Stimulated activated CD4-positive, alpha-beta T cell treated with anti-CD3 and anti-CD28 coated beads, TNF-alpha, amount 100 ng/mL, for 24 hours (primary cell): ENCODE measurements at regions not wholly inside any gene's neighbourhood (a gene's known extent, or its start where the extent isn't known, plus 50 kb on each side); places are given as distances from the start of the nearest gene placed in this dataset.
"Not testable (repeated sequence)": the region's sequence is repeated elsewhere in the genome, so short reads cannot be mapped to it uniquely, and the experiment has no call there.

Source experiments
- DNase-seq, 3 experiments: peaks; one replicate each; pipeline ENCODE4 v3.0.0-alpha.2; 2020; ENCODE audit warnings: low read depth in 3 of 3

GRCh38 chr2:122758967-122759366, 1003.5 kb downstream of the TSN start:
- no peak for DNase-seq

DNA sequence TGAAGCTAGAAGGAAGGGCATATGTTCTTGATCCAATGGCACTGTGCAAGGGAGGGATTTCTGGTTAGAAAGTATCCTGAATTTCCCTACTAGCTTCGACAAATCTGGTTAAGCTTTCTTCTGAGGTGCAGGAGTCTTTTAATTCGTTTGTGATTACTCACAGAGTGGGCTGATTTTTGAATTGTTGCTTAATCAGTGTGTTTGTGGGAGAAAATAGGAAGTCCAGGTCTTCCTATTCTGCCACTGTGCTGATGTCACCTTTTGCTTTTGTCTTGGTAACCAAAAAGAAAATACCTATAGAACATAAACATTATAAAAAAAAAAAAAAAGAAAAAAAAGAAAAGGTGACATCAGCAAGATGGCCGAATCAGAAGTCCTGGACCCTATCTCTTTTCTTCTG, 1008.6 kb downstream of the TSN start:
- DNase-seq, result no peak

- no peak for DNase-seq
Measured at GRCh38 chr2:122780251-122780650, 1024.8 kb downstream of the TSN start.

DNA sequence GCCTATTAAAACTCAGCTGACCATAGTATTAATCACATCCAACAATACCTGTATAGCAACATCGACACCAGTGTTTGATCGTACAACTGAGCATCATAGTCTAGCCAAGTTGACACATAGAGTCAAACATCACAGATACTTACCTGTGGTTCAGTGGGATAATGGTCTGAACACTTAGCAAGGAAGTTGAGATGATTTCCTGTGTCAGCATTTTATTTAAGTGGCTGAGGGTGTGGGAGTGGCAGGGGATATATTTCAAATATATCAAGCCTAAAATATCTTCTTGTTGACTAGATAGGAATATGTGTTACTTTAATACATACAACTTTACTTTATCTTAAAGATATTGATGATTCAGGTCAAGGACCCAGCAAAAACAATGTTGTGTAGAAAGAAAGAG, 1038.6 kb downstream of the TSN start:
- DNase-seq, result no peak

- no peak for DNase-seq
Measured at GRCh38 chr2:122795763-122796162, 1040.3 kb downstream of the TSN start.

GRCh38 chr2:122799391-122799790, 1043.9 kb downstream of the TSN start:
- no peak for DNase-seq

GRCh38 chr2:122800781-122801180, 1045.3 kb downstream of the TSN start:
- no peak for DNase-seq

DNA sequence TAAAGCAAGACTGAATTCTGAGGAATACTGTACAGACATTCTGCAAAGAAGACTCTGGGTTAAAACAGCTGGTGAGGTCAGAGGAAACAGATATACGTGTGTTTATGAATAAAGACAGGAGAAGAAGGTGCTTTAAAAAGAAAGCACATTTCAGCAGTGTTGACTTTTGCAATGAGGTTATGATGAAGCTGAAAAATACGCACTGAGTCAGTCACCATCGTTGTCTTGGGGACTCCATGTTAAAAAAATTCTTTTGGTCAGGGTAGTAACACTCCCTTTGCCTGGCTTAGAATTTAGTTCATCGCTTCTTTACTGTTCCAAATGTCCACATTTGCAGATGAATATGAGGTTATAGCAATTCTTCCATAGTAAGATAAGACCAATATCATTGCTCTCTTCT, 1049.0 kb downstream of the TSN start:
- DNase-seq, result no peak

- no peak for DNase-seq
Measured at GRCh38 chr2:122805346-122805745, 1049.9 kb downstream of the TSN start.

DNA sequence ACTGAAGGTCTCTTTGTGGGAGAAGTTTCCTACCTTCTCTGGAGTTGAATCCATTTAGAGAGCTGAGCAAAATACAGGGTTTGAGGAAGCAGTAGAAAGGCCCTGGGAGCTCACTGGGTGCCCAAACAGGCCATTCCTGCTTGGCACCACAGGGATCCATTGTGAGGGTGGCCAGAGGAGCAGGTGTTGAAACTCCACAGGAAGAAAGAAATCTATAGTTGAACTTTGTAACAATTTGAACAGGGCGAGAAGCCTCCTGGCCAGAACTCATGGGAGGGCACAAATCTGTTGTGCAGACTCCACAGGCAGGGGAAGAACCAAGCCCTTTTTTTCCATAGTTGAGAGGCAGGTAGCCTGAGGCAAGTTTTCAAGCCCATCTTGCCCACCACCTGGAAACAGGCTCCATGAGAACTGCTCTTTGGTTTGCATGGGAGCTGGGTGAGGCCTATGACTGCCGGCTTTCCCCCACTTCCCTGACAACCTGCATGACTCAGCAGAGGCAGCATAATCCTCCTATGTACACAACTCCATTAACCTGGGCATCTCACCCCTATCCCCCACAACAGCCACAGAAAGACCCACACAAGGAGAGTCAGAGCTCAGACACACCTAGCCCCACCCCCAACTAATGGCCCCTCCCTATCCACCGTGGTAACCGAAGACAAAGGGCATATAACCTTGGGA, 1053.0 kb downstream of the TSN start:
- DNase-seq, result no peak

DNA sequence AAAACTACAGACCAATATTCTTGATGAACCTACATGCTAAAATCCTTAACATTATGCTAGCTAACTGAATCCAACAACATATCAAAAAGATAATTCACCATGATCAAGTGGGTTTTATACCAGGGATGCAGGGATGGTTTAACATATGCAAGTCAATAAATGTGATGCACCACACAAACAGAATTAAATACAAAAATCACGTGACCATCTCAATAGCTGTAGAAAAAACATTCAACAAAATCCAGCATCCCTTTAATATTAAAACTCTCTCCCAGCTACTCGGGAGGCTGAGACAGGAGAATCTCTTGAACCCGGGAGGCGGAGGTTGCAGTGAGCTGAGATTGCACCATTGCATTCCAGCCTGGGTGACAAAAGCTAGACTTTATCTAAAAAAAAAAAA, 1056.8 kb downstream of the TSN start:
- DNase-seq, result not testable (repeated sequence)

DNA sequence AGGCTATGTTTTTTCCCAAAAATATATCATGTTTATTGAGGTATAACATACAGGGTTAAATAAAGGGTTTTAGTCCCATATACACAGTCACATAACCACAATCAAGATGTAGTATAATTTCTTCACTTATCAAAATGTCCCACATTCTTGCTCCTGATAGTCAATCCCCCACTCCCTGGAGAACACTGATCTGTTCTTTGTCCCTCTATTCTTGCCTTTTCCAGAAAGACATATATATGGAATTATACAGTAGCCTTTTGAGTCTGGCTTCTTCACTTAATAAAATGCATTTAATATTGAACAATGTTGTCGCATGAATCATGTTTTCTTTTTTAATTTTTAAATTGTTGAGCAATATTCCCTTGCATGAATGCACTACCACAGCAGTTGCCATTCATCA, 1059.7 kb downstream of the TSN start:
- no peak for DNase-seq

DNA sequence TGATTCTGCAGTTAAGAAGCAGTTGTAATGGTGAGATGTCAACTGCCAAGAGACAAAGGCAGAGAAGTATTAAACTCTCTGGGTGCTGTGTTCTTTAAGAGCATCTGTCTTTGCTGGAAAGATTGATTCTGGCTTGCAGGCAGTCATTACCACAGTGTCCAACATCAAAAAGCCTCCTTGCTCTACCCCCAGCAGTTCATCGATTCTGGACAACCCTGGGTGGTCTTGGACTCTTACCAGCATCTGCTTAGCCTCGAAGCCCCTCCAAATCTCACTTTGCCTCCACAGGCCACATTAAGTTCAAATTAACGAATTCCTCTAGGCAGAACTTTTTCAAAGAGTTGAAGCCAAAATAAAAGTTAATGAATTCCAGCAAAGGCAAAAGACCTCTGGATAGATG, 1061.4 kb downstream of the TSN start:
- DNase-seq, result no peak

- DNase-seq, result no peak
Measured at GRCh38 chr2:122822319-122822718, 1066.9 kb downstream of the TSN start.

- no peak for DNase-seq
Measured at GRCh38 chr2:122830157-122830556, 1074.7 kb downstream of the TSN start.

- no peak for DNase-seq
Measured at GRCh38 chr2:122831649-122832048, 1076.2 kb downstream of the TSN start.

GRCh38 chr2:122843503-122843902, 1088.1 kb downstream of the TSN start:
- no peak for DNase-seq

DNA sequence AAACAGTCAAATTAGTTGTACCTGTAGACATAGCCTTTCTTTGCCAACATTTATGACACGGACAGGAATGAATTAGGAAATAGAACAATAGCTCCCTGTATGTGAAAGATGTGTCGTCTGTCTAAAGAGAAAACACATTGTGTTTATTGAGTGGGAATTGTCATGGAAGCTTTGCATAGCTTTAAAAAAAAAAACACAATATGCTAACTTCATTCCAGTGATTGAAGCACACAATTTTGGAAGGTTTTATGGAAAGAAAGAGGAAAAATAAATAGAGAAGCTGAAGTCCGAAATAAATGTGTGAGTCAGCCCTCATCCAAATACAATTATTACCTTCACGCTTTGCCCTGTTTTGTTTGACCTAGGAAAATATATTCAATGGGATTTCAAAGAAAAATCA, 1095.7 kb downstream of the TSN start:
- no peak for DNase-seq

- DNase-seq, result no peak
Measured at GRCh38 chr2:122851972-122852531, 1096.6 kb downstream of the TSN start.

DNA sequence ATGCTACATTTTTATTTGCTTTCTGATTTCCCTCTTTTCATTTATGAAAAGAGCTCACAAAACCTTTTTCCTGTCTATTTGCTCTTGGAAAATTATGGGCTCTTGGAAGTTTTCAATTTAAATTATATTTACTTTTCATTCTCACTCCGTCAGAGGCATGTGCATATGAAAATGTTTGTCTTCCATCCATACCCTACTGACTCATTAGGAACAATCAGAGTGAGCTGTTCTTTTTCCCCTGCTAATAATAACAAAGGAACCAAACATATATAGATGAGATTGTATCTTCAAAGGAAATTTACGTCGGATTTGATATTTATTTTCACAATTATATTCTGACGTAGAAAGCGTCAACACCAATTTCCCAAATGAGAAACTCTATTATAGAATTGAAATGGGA, 1101.2 kb downstream of the TSN start:
- DNase-seq, result no peak

DNA sequence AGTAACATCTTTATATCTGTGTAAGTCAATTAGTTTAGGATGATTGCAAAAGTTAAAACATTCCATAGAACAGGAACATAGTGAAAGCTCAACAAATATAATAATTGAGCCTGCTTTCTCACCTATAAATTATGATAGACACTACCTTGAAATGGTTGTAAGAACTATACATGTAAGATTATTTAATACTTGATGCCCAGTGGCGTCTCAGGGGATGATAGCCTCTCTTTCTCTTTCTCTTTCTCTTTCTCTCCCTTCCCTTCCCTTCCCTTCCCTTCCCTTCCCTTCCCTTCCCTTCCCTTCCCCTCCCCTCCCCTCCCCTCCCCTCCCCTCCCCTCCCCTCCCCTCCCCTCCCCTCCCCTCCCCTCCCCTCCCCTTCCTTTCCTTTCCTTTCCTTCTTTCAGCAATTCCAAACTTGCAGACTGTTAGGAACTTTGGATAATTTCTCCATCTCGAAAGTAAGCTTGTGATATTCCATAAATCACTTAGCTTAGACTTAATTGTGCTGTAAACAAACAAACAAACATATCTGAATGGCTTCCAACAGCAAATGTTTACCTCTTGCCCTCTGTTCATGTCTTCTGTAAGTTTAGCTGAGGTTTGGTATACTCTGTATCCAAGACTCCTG, 1102.7 kb downstream of the TSN start:
- DNase-seq, result no peak

GRCh38 chr2:122858813-122859212, 1103.4 kb downstream of the TSN start:
- no peak for DNase-seq

DNA sequence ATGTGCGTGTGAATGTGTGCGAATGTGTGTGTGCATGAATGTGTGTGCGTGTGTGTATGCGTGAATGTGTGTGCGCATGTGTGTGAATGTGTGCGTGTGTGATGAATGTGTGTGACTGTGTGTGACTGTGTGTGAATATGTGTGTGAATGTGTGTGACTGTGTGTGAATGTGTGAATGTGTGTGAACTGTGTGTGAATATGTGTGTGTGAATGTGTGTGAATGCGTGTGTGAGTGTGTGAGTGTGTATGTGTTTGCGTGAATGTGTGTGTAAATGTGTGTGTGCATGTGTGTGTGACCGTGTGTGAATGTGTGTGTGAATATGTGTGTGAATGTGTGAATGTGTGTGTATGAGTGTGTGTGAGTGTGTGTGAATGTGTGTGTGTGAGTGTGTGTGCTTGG, 1103.8 kb downstream of the TSN start:
- no peak for DNase-seq

DNA sequence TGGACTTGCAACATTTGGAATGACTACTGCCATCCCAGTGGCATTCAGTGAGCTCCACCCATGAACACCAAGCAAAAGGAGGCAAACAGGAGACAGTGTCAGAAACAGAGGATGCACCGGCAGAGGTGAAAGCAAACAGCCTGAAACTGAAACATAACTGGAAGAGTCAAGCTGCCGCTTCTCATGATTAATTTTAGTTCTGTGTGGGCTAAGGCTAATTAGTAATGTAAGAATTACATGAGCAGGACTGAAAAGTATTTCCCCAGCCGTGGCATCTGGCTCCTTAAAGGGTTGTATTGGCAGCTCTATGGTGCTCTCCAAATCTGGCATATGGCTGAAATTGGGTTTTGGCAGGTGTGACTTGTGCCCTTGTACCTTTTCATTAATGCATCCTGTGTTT, 1108.1 kb downstream of the TSN start:
- no peak for DNase-seq
